Endothelial cell (in vitro differentiated cells): ENCODE measurements at regions not wholly inside any gene's neighbourhood (a gene's known extent, or its start where the extent isn't known, plus 50 kb on each side); places are given as distances from the start of the nearest gene placed in this dataset.

Experiments
- DNase-seq: peaks from one replicate; pipeline ENCODE4 v3.0.0; 2021; ENCODE audit warnings: low spot score
- H3K27ac Mint-ChIP-seq: one replicate; pipeline ENCODE4 v1.8.0; 2021; ENCODE audit warnings: mixed read lengths, inconsistent platforms; ENCODE audit not compliant: unreplicated experiment
- H3K27me3 Mint-ChIP-seq: one replicate; pipeline ENCODE4 v1.8.0; 2021; ENCODE audit warnings: mild to moderate bottlenecking, moderate library complexity, mixed read lengths, inconsistent platforms; ENCODE audit not compliant: unreplicated experiment
- H3K36me3 Mint-ChIP-seq: one replicate; pipeline ENCODE4 v1.8.0; 2021; ENCODE audit warnings: mild to moderate bottlenecking, low read depth, mixed read lengths, inconsistent platforms; ENCODE audit not compliant: unreplicated experiment
- H3K4me1 Mint-ChIP-seq: one replicate; pipeline ENCODE4 v1.8.0; 2021; ENCODE audit warnings: mild to moderate bottlenecking, mixed read lengths, inconsistent platforms; ENCODE audit not compliant: unreplicated experiment
- H3K4me3 Mint-ChIP-seq: one replicate; pipeline ENCODE4 v1.8.0; 2021; ENCODE audit warnings: mild to moderate bottlenecking, mixed read lengths, inconsistent platforms; ENCODE audit not compliant: unreplicated experiment
- H3K9me3 Mint-ChIP-seq: one replicate; pipeline ENCODE4 v1.8.0; 2021; ENCODE audit warnings: mixed read lengths, inconsistent platforms; ENCODE audit not compliant: unreplicated experiment
- CTCF ChIP-seq: fragments of 200-600 bp; sonication (generic); IDR thresholded peaks from one replicate; pipeline ENCODE4 v1.5.0; 2021; ENCODE audit warnings: antibody characterized with exemption; ENCODE audit not compliant: unreplicated experiment

- Mint-ChIP-seq H3K27me3 (peaks cover 4% of the 10 kb centered on the region), H3K36me3 (no peaks in the 10 kb centered on the region), H3K4me3 (no peak overlapping the region), H3K27ac (no peak overlapping the region), H3K4me1 (no peaks in the 10 kb centered on the region), H3K9me3 (no peaks in the 10 kb centered on the region)
- TF ChIP-seq CTCF: no peak
- DNase-seq: no peak
Measured at GRCh38 chr15:67979281-67979680, 74.8 kb upstream of the PIAS1 start.

GRCh38 chr15:67980171-67980570, 73.9 kb upstream of the PIAS1 start:
- H3K36me3 Mint-ChIP-seq: no peaks in the 10 kb centered on the region
- no peak overlapping the region for H3K27ac Mint-ChIP-seq
- no peaks in the 10 kb centered on the region for H3K9me3 Mint-ChIP-seq
- no peak for DNase-seq
- no peak overlapping the region for H3K4me3 Mint-ChIP-seq
- no peaks in the 10 kb centered on the region for H3K4me1 Mint-ChIP-seq
- TF ChIP-seq CTCF: no peak
- peaks cover 4% of the 10 kb centered on the region for H3K27me3 Mint-ChIP-seq

GRCh38 chr15:67980773-67981685, 73.1 kb upstream of the PIAS1 start:
- TF ChIP-seq CTCF: no peak
- no peaks in the 10 kb centered on the region for H3K4me1 Mint-ChIP-seq
- DNase-seq: no peak
- H3K9me3 Mint-ChIP-seq: no peaks in the 10 kb centered on the region
- no peak overlapping the region for H3K4me3 Mint-ChIP-seq
- H3K27me3 Mint-ChIP-seq: peaks cover 4% of the 10 kb centered on the region
- H3K27ac Mint-ChIP-seq: no peak overlapping the region
- H3K36me3 Mint-ChIP-seq: no peaks in the 10 kb centered on the region

- Mint-ChIP-seq H3K4me1 (no peaks in the 10 kb centered on the region), H3K36me3 (no peaks in the 10 kb centered on the region), H3K27ac (no peak overlapping the region), H3K4me3 (no peak overlapping the region), H3K9me3 (no peaks in the 10 kb centered on the region), H3K27me3 (peaks cover 4% of the 10 kb centered on the region)
- DNase-seq: no peak
- TF ChIP-seq CTCF: no peak
Measured at GRCh38 chr15:67981848-67982247, 72.3 kb upstream of the PIAS1 start.

- H3K36me3 Mint-ChIP-seq: no peaks in the 10 kb centered on the region
- H3K4me1 Mint-ChIP-seq: no peaks in the 10 kb centered on the region
- no peak for TF ChIP-seq CTCF
- H3K9me3 Mint-ChIP-seq: no peaks in the 10 kb centered on the region
- H3K27me3 Mint-ChIP-seq: peaks cover 2% of the 10 kb centered on the region
- H3K4me3 Mint-ChIP-seq: no peak overlapping the region
- no peak for DNase-seq
- H3K27ac Mint-ChIP-seq: no peak overlapping the region
Measured at GRCh38 chr15:67991706-67992105, 62.4 kb upstream of the PIAS1 start.
